ENCODE measurements at regions not wholly inside any gene's neighbourhood (a gene's known extent, or its start where the extent isn't known, plus 50 kb on each side); places are given as distances from the start of the nearest gene placed in this dataset.
"Not testable (repeated sequence)": the region's sequence is repeated elsewhere in the genome, so short reads cannot be mapped to it uniquely, and the experiment has no call there.

GRCh38 chr12:54799966-54800365, 54.4 kb upstream of the MUCL1 start:
- DNase-seq (ENCODE audit: low read depth): not testable (repeated sequence)

GRCh38 chr12:54798651-54799050, 55.7 kb upstream of the MUCL1 start:
- DNase-seq (ENCODE audit: low read depth): no peak

GRCh38 chr12:54796991-54797390, 57.3 kb upstream of the MUCL1 start:
- DNase-seq (ENCODE audit: low read depth): no peak

GRCh38 chr12:54795644-54796043, 58.7 kb upstream of the MUCL1 start:
- no peak for DNase-seq (ENCODE audit: low read depth)

GRCh38 chr12:54786081-54786480, 68.2 kb upstream of the MUCL1 start:
- no peak for DNase-seq (ENCODE audit: low read depth)

GRCh38 chr12:54784115-54784514, 70.2 kb upstream of the MUCL1 start:
- no peak for DNase-seq (ENCODE audit: low read depth)

- DNase-seq (ENCODE audit: low read depth): not testable (repeated sequence)
Observed at GRCh38 chr12:54777031-54777430, 77.3 kb upstream of the MUCL1 start.

GRCh38 chr12:54773593-54773992, 80.7 kb upstream of the MUCL1 start:
- DNase-seq (ENCODE audit: low read depth): no peak

GRCh38 chr12:54765652-54766051, 88.7 kb upstream of the MUCL1 start:
- no peak for DNase-seq (ENCODE audit: low read depth)

GRCh38 chr12:54762390-54762789, 91.9 kb upstream of the MUCL1 start:
- DNase-seq (ENCODE audit: low read depth): no peak

- DNase-seq (ENCODE audit: low read depth): peak; percentile 19
Observed at GRCh38 chr12:54759751-54760150, 94.6 kb upstream of the MUCL1 start.

- no peak for DNase-seq (ENCODE audit: low read depth)
Observed at GRCh38 chr12:54751493-54751892, 102.8 kb upstream of the MUCL1 start.

- DNase-seq (ENCODE audit: low read depth): peak; percentile 49
Observed at GRCh38 chr12:54749191-54749818, 101.1 kb upstream of the DCD start.

GRCh38 chr12:54744590-54744989, 96.4 kb upstream of the DCD start:
- DNase-seq (ENCODE audit: low read depth): no peak

GRCh38 chr12:54740882-54741281, 92.7 kb upstream of the DCD start:
- no peak for DNase-seq (ENCODE audit: low read depth)

GRCh38 chr12:54736549-54736948, 88.4 kb upstream of the DCD start:
- DNase-seq (ENCODE audit: low read depth): no peak

- no peak for DNase-seq (ENCODE audit: low read depth)
Observed at GRCh38 chr12:54734196-54734950, 86.2 kb upstream of the DCD start.

GRCh38 chr12:54725233-54725843, 77.2 kb upstream of the DCD start:
- peak; percentile 15 for DNase-seq (ENCODE audit: low read depth)

- DNase-seq (ENCODE audit: low read depth): peak; percentile 11
Observed at GRCh38 chr12:54723379-54724256, 75.5 kb upstream of the DCD start.

- no peak for DNase-seq (ENCODE audit: low read depth)
Observed at GRCh38 chr12:54721312-54721711, 73.1 kb upstream of the DCD start.

- no peak for DNase-seq (ENCODE audit: low read depth)
Observed at GRCh38 chr12:54719691-54720090, 71.5 kb upstream of the DCD start.

GRCh38 chr12:54716261-54716660, 68.1 kb upstream of the DCD start:
- DNase-seq (ENCODE audit: low read depth): no peak
